Mesendoderm (in vitro differentiated cells): ENCODE measurements at regions not wholly inside any gene's neighbourhood (a gene's known extent, or its start where the extent isn't known, plus 50 kb on each side); places are given as distances from the start of the nearest gene placed in this dataset.

Experiments
- DNase-seq: peaks from one replicate; pipeline ENCODE4 v3.0.0; 2013
- H2AK5ac ChIP-seq: 2 replicates; pipeline ENCODE4 v1.6.1; 2013; ENCODE audit warnings: low read length, inconsistent platforms
- H2BK120ac ChIP-seq: 2 replicates; pipeline ENCODE4 v1.6.1; 2013; ENCODE audit warnings: low read depth, mild to moderate bottlenecking, low read length, moderate library complexity, mixed read lengths
- H2BK15ac ChIP-seq: replicated peaks from 2 replicates; pipeline ENCODE4 v1.6.1; 2013; ENCODE audit warnings: low read depth, mild to moderate bottlenecking, moderate library complexity
- H2BK5ac ChIP-seq: 2 replicates; pipeline ENCODE4 v1.6.1; 2013; ENCODE audit warnings: low read length, inconsistent platforms
- H3K18ac ChIP-seq: 2 replicates; pipeline ENCODE4 v1.6.1; 2013; ENCODE audit warnings: mild to moderate bottlenecking, low read length, mixed read lengths
- H3K23ac ChIP-seq: one replicate; pipeline ENCODE4 v1.6.1; 2013; ENCODE audit warnings: low read length
- H3K27ac ChIP-seq: 2 replicates; pipeline ENCODE4 v1.5.1; 2013; ENCODE audit warnings: low read depth, mild to moderate bottlenecking, inconsistent platforms, low read length, moderate library complexity
- H3K27me3 ChIP-seq: 2 replicates; pipeline ENCODE4 v1.6.1; 2013; ENCODE audit warnings: low read length, control low read depth, mild to moderate bottlenecking, inconsistent platforms; ENCODE audit not compliant: insufficient read depth, poor library complexity
- H3K36me3 ChIP-seq: 2 replicates; pipeline ENCODE4 v1.6.1; 2013; ENCODE audit warnings: low read length, inconsistent platforms; ENCODE audit not compliant: control insufficient read depth, insufficient read depth
- H3K4ac ChIP-seq: one replicate; pipeline ENCODE4 v1.6.1; 2013; ENCODE audit warnings: low read depth, mild to moderate bottlenecking, low read length, moderate library complexity
- H3K4me1 ChIP-seq: 2 replicates; pipeline ENCODE4 v1.6.1; 2013; ENCODE audit warnings: low read depth, low read length, inconsistent platforms; ENCODE audit not compliant: control insufficient read depth
- H3K4me2 ChIP-seq: 2 replicates; pipeline ENCODE4 v1.6.1; 2013; ENCODE audit warnings: low read length
- H3K4me3 ChIP-seq: 2 replicates; pipeline ENCODE4 v1.5.1; 2013; ENCODE audit warnings: mild to moderate bottlenecking, low read length
- H3K56ac ChIP-seq: one replicate; pipeline ENCODE4 v1.6.1; 2013; ENCODE audit warnings: low read length
- H3K79me1 ChIP-seq: 2 replicates; pipeline ENCODE4 v1.6.1; 2013; ENCODE audit warnings: low read length, inconsistent platforms
- H3K79me2 ChIP-seq: 2 replicates; pipeline ENCODE4 v1.6.1; 2013; ENCODE audit warnings: mild to moderate bottlenecking, low read length; ENCODE audit not compliant: control insufficient read depth, insufficient read depth
- H3K9ac ChIP-seq: 2 replicates; pipeline ENCODE4 v1.6.1; 2013; ENCODE audit warnings: low read length, inconsistent platforms
- H4K5ac ChIP-seq: one replicate; pipeline ENCODE4 v1.6.1; 2013; ENCODE audit warnings: low read length
- H4K8ac ChIP-seq: one replicate; pipeline ENCODE4 v1.6.1; 2013; ENCODE audit warnings: low read depth, mild to moderate bottlenecking, control low read depth, low read length, moderate library complexity
- WGBS: extraction: QIAGEN DNeasy Blood & Tissue Kit; methylation state at CpG from one replicate; pipeline ENCODE4 v1.1.7; 2013; ENCODE audit warnings: low lambda C conversion rate, missing lambda C conversion rate; ENCODE audit not compliant: insufficient coverage; ENCODE audit errors: extremely low coverage; 5-methylcytosine and 5-hydroxymethylcytosine counted together

DNA sequence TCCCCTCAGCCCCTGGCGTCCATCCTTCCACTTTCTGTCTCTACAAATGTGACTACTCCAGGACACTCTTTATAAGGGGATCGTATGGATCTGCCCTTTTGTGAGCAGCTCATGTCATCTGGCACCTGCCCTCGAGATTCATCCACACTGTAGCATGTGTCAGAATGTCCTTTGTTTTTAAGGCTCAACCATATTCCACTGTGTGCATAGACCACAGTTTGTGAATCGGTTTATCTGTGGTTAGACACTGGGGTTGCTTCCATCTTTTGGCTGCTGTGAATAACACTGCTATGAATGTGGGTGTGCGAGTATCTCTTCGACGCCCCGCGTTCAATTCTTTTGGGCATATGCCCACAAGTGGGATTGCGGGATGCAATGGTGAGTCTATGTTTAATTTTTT, 167.9 kb downstream of the NUP210 start:
- no peak overlapping the region for H2BK15ac ChIP-seq
- H3K4ac ChIP-seq: no peak overlapping the region
- no peak overlapping the region for H3K4me2 ChIP-seq
- no peak overlapping the region for H3K9ac ChIP-seq
- no peak overlapping the region for H3K4me3 ChIP-seq
- no peak overlapping the region for H3K27ac ChIP-seq
- no peak overlapping the region for H3K18ac ChIP-seq
- DNase-seq: no peak
- H3K36me3 ChIP-seq: no peaks in the 10 kb centered on the region
- H2BK5ac ChIP-seq: no peak overlapping the region
- no peak overlapping the region for H4K5ac ChIP-seq
- H3K4me1 ChIP-seq: no peaks in the 10 kb centered on the region
- no peak overlapping the region for H3K23ac ChIP-seq
- no peak overlapping the region for H3K56ac ChIP-seq
- H3K79me2 ChIP-seq: no peaks in the 10 kb centered on the region
- H2BK120ac ChIP-seq: no peak overlapping the region
- H4K8ac ChIP-seq: no peak overlapping the region
- no peaks in the 10 kb centered on the region for H3K27me3 ChIP-seq
- H3K79me1 ChIP-seq: no peaks in the 10 kb centered on the region
- H2AK5ac ChIP-seq: no peak overlapping the region
- WGBS: no CpG with 5 or more reads among the region's 10 CpGs

DNA sequence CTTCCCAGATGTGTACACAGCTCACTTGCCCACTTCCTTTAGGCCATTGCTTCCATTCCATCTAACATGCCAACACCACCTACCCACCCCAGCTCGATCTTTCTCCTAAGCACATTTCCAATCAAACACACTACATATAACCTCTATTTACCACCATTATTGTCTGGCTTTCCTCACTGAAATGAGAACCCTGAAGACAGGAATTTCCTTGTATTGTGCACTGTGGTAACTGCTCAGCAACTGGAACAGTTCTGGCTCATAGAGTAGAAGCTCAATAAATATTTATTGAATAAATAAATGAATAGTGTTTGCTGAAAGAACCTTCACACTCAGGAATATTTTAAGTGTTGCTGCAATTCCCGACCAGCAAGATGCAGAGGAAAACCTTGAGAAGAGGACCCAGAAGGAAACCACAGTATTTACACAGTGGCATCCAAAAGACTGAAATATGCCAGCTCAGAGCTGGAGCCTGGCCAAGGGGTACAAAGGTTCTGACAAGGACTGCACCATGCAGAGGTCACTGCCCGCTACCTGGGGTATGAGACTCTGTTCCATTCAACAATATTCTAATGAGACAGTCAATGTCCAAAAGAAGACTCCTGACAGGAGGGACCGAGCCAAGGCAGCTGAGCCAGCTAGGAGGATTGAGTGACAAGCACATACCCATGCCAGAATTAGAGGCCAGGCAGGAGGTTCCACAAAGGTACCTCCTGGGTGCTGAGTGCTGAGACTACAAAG, 168.8 kb downstream of the NUP210 start:
- H2BK15ac ChIP-seq: no peak overlapping the region
- no peak overlapping the region for H3K23ac ChIP-seq
- 100% methylated on average over 1 of the region's 4 CpGs for WGBS
- no peak overlapping the region for H3K9ac ChIP-seq
- no peak overlapping the region for H3K18ac ChIP-seq
- H4K5ac ChIP-seq: no peak overlapping the region
- no peaks in the 10 kb centered on the region for H3K27me3 ChIP-seq
- H3K4me3 ChIP-seq: no peak overlapping the region
- H3K27ac ChIP-seq: no peak overlapping the region
- H4K8ac ChIP-seq: no peak overlapping the region
- H2BK120ac ChIP-seq: no peak overlapping the region
- no peak overlapping the region for H3K56ac ChIP-seq
- H2BK5ac ChIP-seq: no peak overlapping the region
- no peaks in the 10 kb centered on the region for H3K79me2 ChIP-seq
- no peak overlapping the region for H3K4ac ChIP-seq
- no peaks in the 10 kb centered on the region for H3K79me1 ChIP-seq
- DNase-seq: no peak
- no peak overlapping the region for H2AK5ac ChIP-seq
- H3K36me3 ChIP-seq: no peaks in the 10 kb centered on the region
- no peak overlapping the region for H3K4me2 ChIP-seq
- no peaks in the 10 kb centered on the region for H3K4me1 ChIP-seq

DNA sequence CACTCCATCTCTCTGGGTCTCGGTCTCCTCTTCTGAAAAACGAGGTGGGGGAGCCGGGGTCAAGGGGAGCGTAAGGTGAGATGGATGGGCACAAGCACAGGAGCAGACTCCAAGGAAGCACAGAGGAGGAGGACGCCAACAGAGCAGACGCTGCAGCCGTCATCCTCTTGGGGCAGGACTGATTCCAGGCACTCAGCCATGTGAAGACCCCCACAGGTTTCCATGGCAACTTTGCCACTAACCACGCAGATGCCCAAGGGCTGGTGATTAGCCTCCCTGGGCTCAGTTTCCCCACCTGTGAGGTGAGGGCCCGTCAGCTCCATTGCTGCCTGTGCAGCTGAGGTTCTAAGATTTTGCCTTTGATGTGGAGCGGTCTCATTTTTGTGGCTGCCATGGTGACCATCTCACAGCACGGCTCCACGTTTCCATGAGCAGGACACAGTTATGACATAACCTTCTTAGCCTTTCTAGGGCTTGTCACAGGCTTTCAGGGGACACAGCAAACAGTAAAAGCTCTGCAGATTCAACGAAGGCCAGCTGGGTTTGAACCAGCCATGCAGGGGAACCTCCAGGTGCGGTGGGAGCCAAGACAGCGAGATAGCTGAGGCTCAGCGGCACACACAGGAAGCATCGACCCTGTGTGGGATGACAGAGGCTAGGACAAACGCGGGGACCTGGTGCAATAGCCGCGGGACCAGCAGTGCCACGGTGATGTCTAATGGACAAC, 170.3 kb downstream of the NUP210 start:
- H2AK5ac ChIP-seq: no peak overlapping the region
- H3K23ac ChIP-seq: no peak overlapping the region
- H3K79me1 ChIP-seq: no peaks in the 10 kb centered on the region
- no peak overlapping the region for H3K4me3 ChIP-seq
- no peak overlapping the region for H4K8ac ChIP-seq
- no peak overlapping the region for H2BK120ac ChIP-seq
- no CpG with 5 or more reads among the region's 22 CpGs for WGBS
- H3K18ac ChIP-seq: no peak overlapping the region
- H2BK15ac ChIP-seq: no peak overlapping the region
- DNase-seq: no peak
- no peaks in the 10 kb centered on the region for H3K4me1 ChIP-seq
- no peak overlapping the region for H3K56ac ChIP-seq
- H3K4ac ChIP-seq: no peak overlapping the region
- H3K27me3 ChIP-seq: no peaks in the 10 kb centered on the region
- no peak overlapping the region for H4K5ac ChIP-seq
- no peaks in the 10 kb centered on the region for H3K79me2 ChIP-seq
- H3K9ac ChIP-seq: no peak overlapping the region
- no peak overlapping the region for H2BK5ac ChIP-seq
- no peaks in the 10 kb centered on the region for H3K36me3 ChIP-seq
- H3K4me2 ChIP-seq: no peak overlapping the region
- no peak overlapping the region for H3K27ac ChIP-seq

- H3K9ac ChIP-seq: no peak overlapping the region
- H2AK5ac ChIP-seq: no peak overlapping the region
- no peak overlapping the region for H3K4me2 ChIP-seq
- H4K8ac ChIP-seq: no peak overlapping the region
- no peak overlapping the region for H3K56ac ChIP-seq
- no peaks in the 10 kb centered on the region for H3K4me1 ChIP-seq
- H2BK15ac ChIP-seq: no peak overlapping the region
- no peak overlapping the region for H4K5ac ChIP-seq
- H3K36me3 ChIP-seq: no peaks in the 10 kb centered on the region
- no CpG with 5 or more reads among the region's 6 CpGs for WGBS
- H3K18ac ChIP-seq: no peak overlapping the region
- H3K79me2 ChIP-seq: no peaks in the 10 kb centered on the region
- H3K4ac ChIP-seq: no peak overlapping the region
- H3K4me3 ChIP-seq: no peak overlapping the region
- no peak overlapping the region for H2BK5ac ChIP-seq
- DNase-seq: no peak
- no peaks in the 10 kb centered on the region for H3K27me3 ChIP-seq
- no peak overlapping the region for H2BK120ac ChIP-seq
- no peaks in the 10 kb centered on the region for H3K79me1 ChIP-seq
- no peak overlapping the region for H3K27ac ChIP-seq
- no peak overlapping the region for H3K23ac ChIP-seq
Observed at GRCh38 chr3:13248640-13249039, 171.5 kb downstream of the NUP210 start.

GRCh38 chr3:13245615-13245978, 172.4 kb upstream of the IQSEC1 start:
- no peak overlapping the region for H3K18ac ChIP-seq
- H3K9ac ChIP-seq: no peak overlapping the region
- H2AK5ac ChIP-seq: no peak overlapping the region
- no peaks in the 10 kb centered on the region for H3K79me2 ChIP-seq
- no peak overlapping the region for H3K23ac ChIP-seq
- no peak overlapping the region for H3K4me2 ChIP-seq
- H3K4me1 ChIP-seq: no peaks in the 10 kb centered on the region
- H4K5ac ChIP-seq: no peak overlapping the region
- no peak overlapping the region for H3K4me3 ChIP-seq
- no peak overlapping the region for H3K27ac ChIP-seq
- no peak overlapping the region for H4K8ac ChIP-seq
- H3K4ac ChIP-seq: no peak overlapping the region
- no peaks in the 10 kb centered on the region for H3K36me3 ChIP-seq
- no peak overlapping the region for H2BK5ac ChIP-seq
- H2BK120ac ChIP-seq: no peak overlapping the region
- DNase-seq: no peak
- WGBS: no CpG with 5 or more reads among the region's 8 CpGs
- no peaks in the 10 kb centered on the region for H3K79me1 ChIP-seq
- H3K56ac ChIP-seq: no peak overlapping the region
- no peaks in the 10 kb centered on the region for H3K27me3 ChIP-seq
- H2BK15ac ChIP-seq: no peak overlapping the region
